ENCODE measurements at regions not wholly inside any gene's neighbourhood (a gene's known extent, or its start where the extent isn't known, plus 50 kb on each side); places are given as distances from the start of the nearest gene placed in this dataset.

- TF ChIP-seq, protein P1, sequence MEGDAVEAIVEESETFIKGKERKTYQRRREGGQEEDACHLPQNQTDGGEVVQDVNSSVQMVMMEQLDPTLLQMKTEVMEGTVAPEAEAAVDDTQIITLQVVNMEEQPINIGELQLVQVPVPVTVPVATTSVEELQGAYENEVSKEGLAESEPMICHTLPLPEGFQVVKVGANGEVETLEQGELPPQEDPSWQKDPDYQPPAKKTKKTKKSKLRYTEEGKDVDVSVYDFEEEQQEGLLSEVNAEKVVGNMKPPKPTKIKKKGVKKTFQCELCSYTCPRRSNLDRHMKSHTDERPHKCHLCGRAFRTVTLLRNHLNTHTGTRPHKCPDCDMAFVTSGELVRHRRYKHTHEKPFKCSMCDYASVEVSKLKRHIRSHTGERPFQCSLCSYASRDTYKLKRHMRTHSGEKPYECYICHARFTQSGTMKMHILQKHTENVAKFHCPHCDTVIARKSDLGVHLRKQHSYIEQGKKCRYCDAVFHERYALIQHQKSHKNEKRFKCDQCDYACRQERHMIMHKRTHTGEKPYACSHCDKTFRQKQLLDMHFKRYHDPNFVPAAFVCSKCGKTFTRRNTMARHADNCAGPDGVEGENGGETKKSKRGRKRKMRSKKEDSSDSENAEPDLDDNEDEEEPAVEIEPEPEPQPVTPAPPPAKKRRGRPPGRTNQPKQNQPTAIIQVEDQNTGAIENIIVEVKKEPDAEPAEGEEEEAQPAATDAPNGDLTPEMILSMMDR (conservative IDR thresholded peaks at IDR 0.05; ENCODE audit: low read depth, low read length), result no peak
- TF ChIP-seq EZH2 (IDR thresholded peaks at IDR 0.05; ENCODE audit: borderline replicate concordance, low read depth, low read length, poor library complexity, severe bottlenecking), result no peak
Measured at GRCh38 chr14:51365241-51365965, 125.4 kb downstream of the TMX1 start.

Measured in A673 (cell line).